PC-3 (cell line): ENCODE measurements at regions not wholly inside any gene's neighbourhood (a gene's known extent, or its start where the extent isn't known, plus 50 kb on each side); places are given as distances from the start of the nearest gene placed in this dataset.

Source experiments
- CTCF ChIP-seq: fragments of 300-600 bp; sonication (generic); conservative IDR thresholded peaks from 2 replicates; pipeline ENCODE4 v1.5.1; 2017; ENCODE audit warnings: antibody characterized with exemption, low read depth, mild to moderate bottlenecking, low read length
- EZH2 ChIP-seq: fragments of 300-600 bp; sonication (generic); IDR thresholded peaks from one replicate; pipeline ENCODE4 v1.6.1; 2017; ENCODE audit warnings: antibody characterized with exemption, mild to moderate bottlenecking, low read length; ENCODE audit not compliant: unreplicated experiment
- EZH2phosphoT487 ChIP-seq: fragments of 300-600 bp; sonication (generic); IDR thresholded peaks from 2 replicates; pipeline ENCODE4 v1.6.1; 2018; ENCODE audit warnings: mild to moderate bottlenecking, antibody characterized with exemption, low read length, borderline replicate concordance

GRCh38 chr5:38666668-38667498 is 110.4 kb upstream of the LIFR start:
- TF ChIP-seq EZH2 = no peak
- TF ChIP-seq CTCF = peak; percentile 81
- no peak for TF ChIP-seq EZH2phosphoT487
